ENCODE measurements at regions not wholly inside any gene's neighbourhood (a gene's known extent, or its start where the extent isn't known, plus 50 kb on each side); places are given as distances from the start of the nearest gene placed in this dataset.
A peak's percentile ranks its signal among the peaks of the same experiment; 100 is the strongest.

- WGBS, 2 donors, result 86% methylated on average over 5 of the region's 5 CpGs
- Histone ChIP-seq H3K27me3 (no peaks in the 10 kb centered on the region), H3K36me3 (no peaks in the 10 kb centered on the region), H3K4me3 (replicated peaks in 1 of 3) (no peak overlapping the region), H3K9me3 (no peaks in the 10 kb centered on the region), H3K4me1 (peaks cover 4 to 9% of the 10 kb centered on the region in 2 donors), H3K27ac (no peak overlapping the region)
- intact Hi-C loops (cut with DNase I), result no loop called here
- DNase-seq, result no peak
- no peak for TF ChIP-seq POLR2A (IDR thresholded peaks at IDR 0.05)
- TF ChIP-seq CTCF (IDR thresholded peaks at IDR 0.05), result no peak
Measured at GRCh38 chr3:177836671-177837070, 639.4 kb upstream of the TBL1XR1 start.

- DNase-seq, result peak in 1 of 2 donors; percentile 19
- H3K27ac ChIP-seq, result no peak overlapping the region
- TF ChIP-seq POLR2A (IDR thresholded peaks at IDR 0.05), result no peak
- no peak for TF ChIP-seq CTCF (IDR thresholded peaks at IDR 0.05)
- intact Hi-C loops (cut with DNase I), result no loop called here
- WGBS, 2 donors, result 80 to 82% methylated on average over 5 of the region's 5 CpGs
- H3K9me3 ChIP-seq, result no peaks in the 10 kb centered on the region
- H3K4me3 ChIP-seq (replicated peaks in 1 of 3), result no peak overlapping the region
- H3K4me1 ChIP-seq, result peaks cover 4 to 5% of the 10 kb centered on the region in 2 donors
- no peaks in the 10 kb centered on the region for H3K27me3 ChIP-seq
- H3K36me3 ChIP-seq, result no peaks in the 10 kb centered on the region
Measured at GRCh38 chr3:177837951-177838655, 640.8 kb upstream of the TBL1XR1 start.

- Histone ChIP-seq H3K9me3 (no peaks in the 10 kb centered on the region), H3K27ac (no peak overlapping the region), H3K4me1 (peaks cover 0 to 4% of the 10 kb centered on the region in 2 donors), H3K4me3 (replicated peaks in 1 of 3) (no peak overlapping the region), H3K36me3 (no peaks in the 10 kb centered on the region), H3K27me3 (no peaks in the 10 kb centered on the region)
- intact Hi-C loops (cut with DNase I), result no loop called here
- no peak for TF ChIP-seq CTCF (IDR thresholded peaks at IDR 0.05)
- TF ChIP-seq POLR2A (IDR thresholded peaks at IDR 0.05), result no peak
- DNase-seq, result no peak
- WGBS, 2 donors, result 81 to 87% methylated on average over 7 of the region's 7 CpGs
Measured at GRCh38 chr3:177838766-177839350, 641.6 kb upstream of the TBL1XR1 start.

- TF ChIP-seq CTCF (IDR thresholded peaks at IDR 0.05), result no peak
- no peak for TF ChIP-seq POLR2A (IDR thresholded peaks at IDR 0.05)
- no peak for DNase-seq
- H3K4me1 ChIP-seq, result no peaks in the 10 kb centered on the region
- no peak overlapping the region for H3K27ac ChIP-seq
- no peaks in the 10 kb centered on the region for H3K36me3 ChIP-seq
- intact Hi-C loops (cut with DNase I), result no loop called here
- no peaks in the 10 kb centered on the region for H3K27me3 ChIP-seq
- H3K9me3 ChIP-seq, result no peaks in the 10 kb centered on the region
- H3K4me3 ChIP-seq (replicated peaks in 1 of 3), result no peak overlapping the region
- 95 to 98% methylated on average over 1 of the region's 1 CpG for WGBS, 2 donors
Measured at GRCh38 chr3:177842302-177842701, 645.0 kb upstream of the TBL1XR1 start.

Data from thyroid gland (tissue), 4 donors.